22Rv1 (cell line): ENCODE measurements at regions not wholly inside any gene's neighbourhood (a gene's known extent, or its start where the extent isn't known, plus 50 kb on each side); places are given as distances from the start of the nearest gene placed in this dataset.

Experiments
- H3K27ac ChIP-seq: fragments of 450-650 bp; 2 replicates; pipeline ENCODE4 v1.5.1; 2017
- ZFX ChIP-seq: fragments of 450-650 bp; IDR thresholded peaks from 2 replicates; pipeline ENCODE4 v1.6.1; 2017; ENCODE audit warnings: antibody characterized with exemption, borderline replicate concordance
- TF ChIP-seq, protein P1 (sequence below): fragments of 450-650 bp; IDR thresholded peaks from 2 replicates; pipeline ENCODE4 v1.5.1; 2017; ENCODE audit warnings: mild to moderate bottlenecking

GRCh38 chr20:40525351-40525750 is 163.7 kb downstream of the MAFB start:
- no peak for TF ChIP-seq ZFX
- TF ChIP-seq, protein P1, sequence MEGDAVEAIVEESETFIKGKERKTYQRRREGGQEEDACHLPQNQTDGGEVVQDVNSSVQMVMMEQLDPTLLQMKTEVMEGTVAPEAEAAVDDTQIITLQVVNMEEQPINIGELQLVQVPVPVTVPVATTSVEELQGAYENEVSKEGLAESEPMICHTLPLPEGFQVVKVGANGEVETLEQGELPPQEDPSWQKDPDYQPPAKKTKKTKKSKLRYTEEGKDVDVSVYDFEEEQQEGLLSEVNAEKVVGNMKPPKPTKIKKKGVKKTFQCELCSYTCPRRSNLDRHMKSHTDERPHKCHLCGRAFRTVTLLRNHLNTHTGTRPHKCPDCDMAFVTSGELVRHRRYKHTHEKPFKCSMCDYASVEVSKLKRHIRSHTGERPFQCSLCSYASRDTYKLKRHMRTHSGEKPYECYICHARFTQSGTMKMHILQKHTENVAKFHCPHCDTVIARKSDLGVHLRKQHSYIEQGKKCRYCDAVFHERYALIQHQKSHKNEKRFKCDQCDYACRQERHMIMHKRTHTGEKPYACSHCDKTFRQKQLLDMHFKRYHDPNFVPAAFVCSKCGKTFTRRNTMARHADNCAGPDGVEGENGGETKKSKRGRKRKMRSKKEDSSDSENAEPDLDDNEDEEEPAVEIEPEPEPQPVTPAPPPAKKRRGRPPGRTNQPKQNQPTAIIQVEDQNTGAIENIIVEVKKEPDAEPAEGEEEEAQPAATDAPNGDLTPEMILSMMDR = no peak

GRCh38 chr20:40524071-40524470 is 165.0 kb downstream of the MAFB start:
- TF ChIP-seq ZFX = no peak
- TF ChIP-seq, protein P1 = no peak
- no peak overlapping the region for H3K27ac ChIP-seq

More at GRCh38 chr20:40525351-40525750, 163.7 kb downstream of the MAFB start:
- no peak overlapping the region for H3K27ac ChIP-seq

DNA sequence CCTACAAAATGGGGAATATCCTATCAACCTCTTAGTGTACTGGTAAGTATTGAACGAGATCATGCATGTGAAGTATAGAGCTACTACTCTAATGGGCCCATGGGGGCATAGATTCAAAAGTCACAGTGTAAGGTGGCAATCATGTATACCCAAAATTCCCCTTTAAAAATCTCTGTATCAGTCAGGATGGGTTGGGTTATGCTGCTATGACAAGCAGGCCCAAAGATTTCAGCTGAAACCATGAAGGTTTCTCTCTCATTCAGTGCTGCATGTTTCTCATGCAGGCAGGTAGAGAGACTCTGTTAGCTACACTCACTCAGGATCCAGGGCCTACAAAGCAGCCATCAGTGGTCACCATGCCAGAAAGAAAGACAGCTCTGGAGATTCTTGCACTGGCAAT is 166.6 kb downstream of the MAFB start:
- TF ChIP-seq, protein P1 = no peak
- no peak for TF ChIP-seq ZFX
- no peak overlapping the region for H3K27ac ChIP-seq

DNA sequence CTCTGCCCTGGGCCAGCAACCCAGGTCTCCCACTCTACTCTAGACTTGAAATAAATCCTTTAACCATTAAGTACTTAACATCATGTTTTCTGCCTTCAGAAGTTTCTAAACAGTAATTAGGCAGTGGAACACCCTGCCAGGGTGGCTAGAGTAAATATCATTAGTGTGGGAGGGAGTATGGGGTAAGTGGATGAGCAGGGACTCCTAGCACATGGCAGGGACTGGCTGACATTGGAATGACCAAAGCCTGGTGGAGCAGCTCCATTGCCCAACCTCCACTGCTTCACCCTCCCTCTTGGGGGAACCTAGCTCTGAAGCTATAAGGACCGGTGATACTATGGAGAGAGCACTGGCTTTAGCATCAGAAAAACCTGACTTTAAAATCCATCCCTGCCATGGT is 167.1 kb downstream of the MAFB start:
- no peak for TF ChIP-seq ZFX
- TF ChIP-seq, protein P1 = no peak
- H3K27ac ChIP-seq = no peak overlapping the region

DNA sequence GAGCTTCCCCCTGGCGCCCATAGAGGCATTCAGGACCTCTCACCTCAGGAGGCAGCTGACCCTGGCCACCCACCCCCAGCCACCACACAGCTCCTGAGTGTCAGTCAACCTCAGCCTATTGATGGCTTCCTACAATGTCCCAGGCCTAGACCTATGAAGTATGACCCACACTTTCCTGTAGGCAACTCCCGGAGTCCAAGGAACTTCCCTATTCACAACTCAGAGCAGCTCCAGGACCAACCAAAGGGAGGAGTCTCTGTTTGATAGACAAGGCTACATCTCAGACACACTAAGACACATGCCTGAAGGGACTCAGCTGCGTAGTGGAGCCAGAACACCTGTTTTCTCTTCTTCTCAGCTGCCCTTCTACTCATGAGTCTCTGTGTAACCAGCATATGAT is 169.1 kb downstream of the MAFB start:
- no peak for TF ChIP-seq ZFX
- TF ChIP-seq, protein P1 = no peak
- H3K27ac ChIP-seq = no peak overlapping the region

- TF ChIP-seq, protein P1 = no peak
- no peak for TF ChIP-seq ZFX
- H3K27ac ChIP-seq = no peak overlapping the region
These were observed 176.0 kb downstream of the MAFB start for GRCh38 chr20:40512994-40513393.

- TF ChIP-seq ZFX = no peak
- TF ChIP-seq, protein P1 = no peak
- no peak overlapping the region for H3K27ac ChIP-seq
These were observed 176.4 kb downstream of the MAFB start for GRCh38 chr20:40512591-40512990.
